ENCODE measurements at regions not wholly inside any gene's neighbourhood (a gene's known extent, or its start where the extent isn't known, plus 50 kb on each side); places are given as distances from the start of the nearest gene placed in this dataset.
"Not testable (repeated sequence)": the region's sequence is repeated elsewhere in the genome, so short reads cannot be mapped to it uniquely, and the experiment has no call there.

DNA sequence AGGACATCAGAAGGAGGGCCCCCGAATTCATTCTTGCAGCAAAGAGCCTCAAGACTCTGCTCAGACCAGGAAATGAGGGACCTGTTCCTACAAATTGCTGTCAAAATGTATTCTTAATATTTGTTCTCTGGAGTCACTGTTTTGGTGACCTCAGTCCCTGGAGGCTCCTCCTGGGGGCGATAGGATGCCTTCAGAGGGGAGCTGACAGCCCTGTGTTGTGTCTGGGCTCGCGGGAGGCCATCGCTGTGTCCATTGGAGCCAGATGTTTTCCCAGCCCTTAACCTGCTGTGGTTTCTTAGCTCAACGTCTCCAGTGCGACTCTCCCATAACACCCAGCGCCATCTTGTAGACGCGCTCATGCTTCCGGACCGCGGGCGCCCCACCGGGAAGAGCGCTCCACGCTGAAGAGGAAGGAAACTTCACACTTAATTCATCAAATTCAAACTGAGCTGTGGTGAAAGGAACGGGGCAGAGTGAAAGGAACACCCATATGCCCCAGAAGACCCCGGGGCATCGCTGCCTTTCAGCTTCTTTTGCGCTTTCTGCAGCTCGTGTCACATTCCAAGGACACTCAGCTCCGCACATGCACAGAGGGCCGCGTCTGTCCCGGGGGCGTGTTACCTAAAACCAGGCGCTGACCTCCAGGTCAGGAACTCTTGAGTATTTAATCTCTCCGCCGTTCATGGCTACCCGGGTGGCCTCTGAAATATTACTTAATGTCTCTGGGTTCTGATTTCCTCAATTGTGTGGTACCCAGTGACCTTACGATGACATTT lies 112.3 kb upstream of the GDNF start:
- peaks cover under 1% of the 10 kb centered on the region for H3K27me3 ChIP-seq
- H3K9me3 ChIP-seq (replicated peaks in 1 of 3), result no peaks in the 10 kb centered on the region
- 74 to 83% (median 79%) methylated on average over 30 to 32 of the region's 32 CpGs for WGBS, 4 donors
- intact Hi-C loops (cut with DNase I), result no loop called here
- no peak for DNase-seq
- H3K27ac ChIP-seq, result no peak overlapping the region
- TF ChIP-seq POLR2A (IDR thresholded peaks at IDR 0.05), result no peak
- no peaks in the 10 kb centered on the region for H3K4me1 ChIP-seq (replicated peaks in 1 of 2)
- no peaks in the 10 kb centered on the region for H3K36me3 ChIP-seq (replicated peaks in 1 of 2)
- no peak overlapping the region for H3K4me3 ChIP-seq

DNA sequence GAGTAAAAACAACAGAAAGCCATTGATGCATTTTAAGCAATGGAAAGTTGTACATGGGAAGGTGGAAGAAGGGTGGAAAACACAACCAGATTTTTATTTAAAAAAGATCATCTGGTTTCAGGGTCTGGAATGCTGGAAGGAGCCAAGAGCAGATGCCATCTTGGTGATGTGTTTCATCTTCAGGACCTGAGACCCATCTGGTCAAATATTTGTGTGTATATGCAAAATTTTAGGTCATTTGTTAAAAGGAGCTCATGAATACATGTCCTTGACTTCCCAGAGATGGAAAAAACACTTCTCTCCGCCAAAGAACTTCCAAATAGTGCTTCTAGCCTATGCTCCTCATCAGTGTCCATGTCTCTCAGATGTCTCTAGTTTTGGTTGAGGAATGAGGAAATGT lies 110.6 kb upstream of the GDNF start:
- 33 to 85% (median 79%) methylated on average over 1 of the region's 1 CpG for WGBS, 4 donors
- Histone ChIP-seq H3K9me3 (replicated peaks in 1 of 3) (no peaks in the 10 kb centered on the region), H3K27ac (no peak overlapping the region), H3K36me3 (replicated peaks in 1 of 2) (no peaks in the 10 kb centered on the region), H3K4me3 (no peak overlapping the region), H3K27me3 (peaks cover 5% of the 10 kb centered on the region), H3K4me1 (replicated peaks in 1 of 2) (no peaks in the 10 kb centered on the region)
- intact Hi-C loops (cut with DNase I), result no loop called here
- no peak for DNase-seq
- TF ChIP-seq, protein P1, sequence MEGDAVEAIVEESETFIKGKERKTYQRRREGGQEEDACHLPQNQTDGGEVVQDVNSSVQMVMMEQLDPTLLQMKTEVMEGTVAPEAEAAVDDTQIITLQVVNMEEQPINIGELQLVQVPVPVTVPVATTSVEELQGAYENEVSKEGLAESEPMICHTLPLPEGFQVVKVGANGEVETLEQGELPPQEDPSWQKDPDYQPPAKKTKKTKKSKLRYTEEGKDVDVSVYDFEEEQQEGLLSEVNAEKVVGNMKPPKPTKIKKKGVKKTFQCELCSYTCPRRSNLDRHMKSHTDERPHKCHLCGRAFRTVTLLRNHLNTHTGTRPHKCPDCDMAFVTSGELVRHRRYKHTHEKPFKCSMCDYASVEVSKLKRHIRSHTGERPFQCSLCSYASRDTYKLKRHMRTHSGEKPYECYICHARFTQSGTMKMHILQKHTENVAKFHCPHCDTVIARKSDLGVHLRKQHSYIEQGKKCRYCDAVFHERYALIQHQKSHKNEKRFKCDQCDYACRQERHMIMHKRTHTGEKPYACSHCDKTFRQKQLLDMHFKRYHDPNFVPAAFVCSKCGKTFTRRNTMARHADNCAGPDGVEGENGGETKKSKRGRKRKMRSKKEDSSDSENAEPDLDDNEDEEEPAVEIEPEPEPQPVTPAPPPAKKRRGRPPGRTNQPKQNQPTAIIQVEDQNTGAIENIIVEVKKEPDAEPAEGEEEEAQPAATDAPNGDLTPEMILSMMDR (IDR thresholded peaks at IDR 0.05), result no peak
- TF ChIP-seq POLR2A (IDR thresholded peaks at IDR 0.05), result no peak

GRCh38 chr5:37945446-37945845 lies 105.6 kb upstream of the GDNF start:
- no peak for TF ChIP-seq POLR2A (IDR thresholded peaks at IDR 0.05)
- TF ChIP-seq, protein P1 (IDR thresholded peaks at IDR 0.05), result no peak
- H3K9me3 ChIP-seq (replicated peaks in 1 of 3), result no peaks in the 10 kb centered on the region
- 56 to 100% (median 76%) methylated on average over 1 of the region's 1 CpG for WGBS, 4 donors
- no peak overlapping the region for H3K27ac ChIP-seq
- no peaks in the 10 kb centered on the region for H3K4me1 ChIP-seq (replicated peaks in 1 of 2)
- intact Hi-C loops (cut with DNase I), result no loop called here
- no peaks in the 10 kb centered on the region for H3K36me3 ChIP-seq (replicated peaks in 1 of 2)
- peaks cover 5% of the 10 kb centered on the region for H3K27me3 ChIP-seq
- no peak overlapping the region for H3K4me3 ChIP-seq
- DNase-seq, result no peak

DNA sequence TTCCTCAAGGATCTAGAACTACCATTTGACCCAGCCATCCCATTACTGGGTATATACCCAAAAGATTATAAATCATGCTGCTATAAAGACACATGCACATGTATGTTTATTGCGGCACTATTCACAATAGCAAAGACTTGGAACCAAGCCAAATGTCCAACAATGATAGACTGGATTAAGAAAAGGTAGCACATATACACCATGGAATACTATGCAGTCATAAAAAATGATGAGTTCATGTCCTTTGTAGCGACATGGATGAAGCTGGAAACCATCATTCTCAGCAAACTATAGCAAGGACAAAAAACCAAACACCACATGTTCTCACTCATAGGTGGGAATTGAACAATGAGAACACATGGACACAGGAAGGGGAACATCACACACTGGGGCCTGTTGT lies 103.3 kb upstream of the GDNF start:
- H3K9me3 ChIP-seq (replicated peaks in 1 of 3); H3K4me1 ChIP-seq (replicated peaks in 1 of 2); H3K27ac ChIP-seq; intact Hi-C loops (cut with DNase I); H3K27me3 ChIP-seq; H3K36me3 ChIP-seq (replicated peaks in 1 of 2); H3K4me3 ChIP-seq; DNase-seq: not testable (repeated sequence)
- 86 to 92% (median 91%) methylated on average over 2 of the region's 2 CpGs for WGBS, 4 donors

GRCh38 chr5:37940931-37941623 lies 101.2 kb upstream of the GDNF start:
- Histone ChIP-seq H3K27ac (no peak overlapping the region), H3K4me1 (replicated peaks in 1 of 2) (no peaks in the 10 kb centered on the region), H3K4me3 (no peak overlapping the region), H3K9me3 (replicated peaks in 1 of 3) (no peaks in the 10 kb centered on the region), H3K36me3 (replicated peaks in 1 of 2) (no peaks in the 10 kb centered on the region), H3K27me3 (no peaks in the 10 kb centered on the region)
- intact Hi-C loops (cut with DNase I), result no loop called here
- WGBS, 4 donors, result 71 to 79% (median 77%) methylated on average over 4 of the region's 4 CpGs
- TF ChIP-seq POLR2A (IDR thresholded peaks at IDR 0.05), result no peak
- TF ChIP-seq, protein P1 (IDR thresholded peaks at IDR 0.05), result no peak
- no peak for DNase-seq

Measured in adrenal gland (tissue), 9 donors.